ENCODE measurements at regions not wholly inside any gene's neighbourhood (a gene's known extent, or its start where the extent isn't known, plus 50 kb on each side); places are given as distances from the start of the nearest gene placed in this dataset.

DNA sequence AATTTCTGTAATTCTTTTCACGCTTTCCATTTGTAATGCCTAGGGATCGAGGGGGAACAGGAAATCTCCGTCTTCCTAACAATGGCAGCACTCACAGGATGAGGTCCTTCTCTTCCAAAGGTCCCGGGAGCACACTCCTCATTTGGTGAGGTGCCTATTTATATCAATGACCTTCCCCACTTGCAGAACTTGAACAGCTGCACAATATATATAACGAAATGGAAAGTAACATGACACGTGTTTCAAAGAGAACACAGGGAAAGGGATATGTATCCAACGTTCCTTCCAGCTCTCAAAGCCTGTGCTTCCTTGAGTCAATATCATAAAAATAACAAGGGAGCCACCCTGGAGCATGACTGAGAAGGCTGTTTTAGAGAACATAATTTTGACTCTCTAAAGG, 78.6 kb upstream of the RBM24 start:
- TF ChIP-seq, protein P1, sequence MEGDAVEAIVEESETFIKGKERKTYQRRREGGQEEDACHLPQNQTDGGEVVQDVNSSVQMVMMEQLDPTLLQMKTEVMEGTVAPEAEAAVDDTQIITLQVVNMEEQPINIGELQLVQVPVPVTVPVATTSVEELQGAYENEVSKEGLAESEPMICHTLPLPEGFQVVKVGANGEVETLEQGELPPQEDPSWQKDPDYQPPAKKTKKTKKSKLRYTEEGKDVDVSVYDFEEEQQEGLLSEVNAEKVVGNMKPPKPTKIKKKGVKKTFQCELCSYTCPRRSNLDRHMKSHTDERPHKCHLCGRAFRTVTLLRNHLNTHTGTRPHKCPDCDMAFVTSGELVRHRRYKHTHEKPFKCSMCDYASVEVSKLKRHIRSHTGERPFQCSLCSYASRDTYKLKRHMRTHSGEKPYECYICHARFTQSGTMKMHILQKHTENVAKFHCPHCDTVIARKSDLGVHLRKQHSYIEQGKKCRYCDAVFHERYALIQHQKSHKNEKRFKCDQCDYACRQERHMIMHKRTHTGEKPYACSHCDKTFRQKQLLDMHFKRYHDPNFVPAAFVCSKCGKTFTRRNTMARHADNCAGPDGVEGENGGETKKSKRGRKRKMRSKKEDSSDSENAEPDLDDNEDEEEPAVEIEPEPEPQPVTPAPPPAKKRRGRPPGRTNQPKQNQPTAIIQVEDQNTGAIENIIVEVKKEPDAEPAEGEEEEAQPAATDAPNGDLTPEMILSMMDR (IDR thresholded peaks at IDR 0.05) = no peak
- no peak for TF ChIP-seq ZFX (IDR thresholded peaks at IDR 0.05; ENCODE audit: borderline replicate concordance)

Data from 22Rv1 (cell line).